H1 (cell line): ENCODE measurements at regions not wholly inside any gene's neighbourhood (a gene's known extent, or its start where the extent isn't known, plus 50 kb on each side); places are given as distances from the start of the nearest gene placed in this dataset.

ENCODE experiments used
- CHD7 ChIP-seq: fragments of 300-600 bp; sonication (generic); IDR thresholded peaks from 2 replicates; pipeline ENCODE4 v1.7.1; 2012; ENCODE audit warnings: low read length, moderate library complexity, mild to moderate bottlenecking, inconsistent platforms; ENCODE audit not compliant: insufficient replicate concordance
- EP300 ChIP-seq, 2 experiments: IDR thresholded peaks; 1 replicate in 1 of 2; 2 replicates in 1 of 2; pipeline ENCODE4 v1.6.1; 2011 to 2012; ENCODE audit warnings: low read depth in 2 of 2, low read length in 2 of 2, mild to moderate bottlenecking in 2 of 2, borderline replicate concordance in 1 of 2, inconsistent platforms in 1 of 2, moderate library complexity in 1 of 2
- FOSL1 ChIP-seq: IDR thresholded peaks from 2 replicates; pipeline ENCODE4 v1.6.1; 2011; ENCODE audit warnings: mild to moderate bottlenecking, low read depth, low read length, moderate library complexity; ENCODE audit not compliant: insufficient read depth
- POLR2A ChIP-seq, 2 experiments: IDR thresholded peaks; 1 replicate in 1 of 2; 2 replicates in 1 of 2; pipeline ENCODE4 v1.6.1; 2011; ENCODE audit warnings: low read depth in 2 of 2, low read length in 2 of 2, mild to moderate bottlenecking in 2 of 2; ENCODE audit errors: control extremely low read depth in 1 of 2
- POLR2AphosphoS5 ChIP-seq: IDR thresholded peaks from 2 replicates; pipeline ENCODE4 v1.6.1; 2011; ENCODE audit warnings: low read depth, low read length
- RFX5 ChIP-seq: IDR thresholded peaks from 2 replicates; pipeline ENCODE4 v1.6.1; 2011; ENCODE audit warnings: low read depth, low read length, improper control_type of control experiment, borderline replicate concordance
- RNF2 ChIP-seq: fragments of 200-900, 300-1000 bp; sonication (generic); IDR thresholded peaks from 2 replicates; pipeline ENCODE4 v1.7.1; 2016; ENCODE audit warnings: borderline replicate concordance, low read depth, mild to moderate bottlenecking, antibody characterized with exemption, low read length; ENCODE audit not compliant: poor library complexity, severe bottlenecking; ENCODE audit errors: missing control alignments
- SP2 ChIP-seq: IDR thresholded peaks from 2 replicates; pipeline ENCODE4 v1.6.1; 2012; ENCODE audit warnings: mild to moderate bottlenecking, low read length, inconsistent platforms

DNA sequence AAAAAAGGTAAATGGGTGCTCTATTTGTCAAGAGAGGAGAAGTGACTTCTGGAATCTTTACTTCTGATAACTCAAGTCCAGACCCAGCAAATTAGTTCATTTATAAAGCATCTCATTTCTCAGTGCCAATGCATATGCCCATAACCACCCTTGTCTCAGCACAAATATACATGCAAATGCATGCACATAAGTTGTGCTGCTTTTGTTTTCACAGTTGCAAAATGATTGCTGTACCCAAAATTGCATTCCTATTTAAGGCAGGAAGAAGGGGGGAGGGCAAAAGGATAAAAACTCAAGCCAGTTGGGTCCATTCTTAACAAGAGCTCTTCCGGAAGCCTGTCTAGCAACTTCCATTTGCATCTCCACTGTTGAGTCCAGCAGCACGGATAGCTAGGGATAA is 61.3 kb upstream of the FAM20A start (continued):
- no peak for TF ChIP-seq CHD7
- TF ChIP-seq RNF2, result no peak
- TF ChIP-seq POLR2A (IDR thresholded peaks at IDR 0.05; ENCODE audit: control extremely low read depth in 1 of 2, low read depth in 2 of 2, low read length in 2 of 2), result no peak
- TF ChIP-seq EP300 (IDR thresholded peaks at IDR 0.05; ENCODE audit: borderline replicate concordance in 1 of 2, low read depth in 2 of 2, low read length in 2 of 2), result no peak
- TF ChIP-seq FOSL1, result no peak
- TF ChIP-seq SP2, result no peak
- TF ChIP-seq POLR2AphosphoS5, result no peak
- no peak for TF ChIP-seq RFX5
